GM19351 (cell line): ENCODE measurements at regions not wholly inside any gene's neighbourhood (a gene's known extent, or its start where the extent isn't known, plus 50 kb on each side); places are given as distances from the start of the nearest gene placed in this dataset.
A peak's percentile ranks its signal among the peaks of the same experiment; 100 is the strongest.

Source experiments
- ATAC-seq: cut with Tn5 transposase; IDR thresholded peaks from one replicate; pipeline ENCODE4 v1.9.1; 2021; ENCODE audit warnings: mild to moderate bottlenecking, moderate library complexity; ENCODE audit not compliant: unreplicated experiment

DNA sequence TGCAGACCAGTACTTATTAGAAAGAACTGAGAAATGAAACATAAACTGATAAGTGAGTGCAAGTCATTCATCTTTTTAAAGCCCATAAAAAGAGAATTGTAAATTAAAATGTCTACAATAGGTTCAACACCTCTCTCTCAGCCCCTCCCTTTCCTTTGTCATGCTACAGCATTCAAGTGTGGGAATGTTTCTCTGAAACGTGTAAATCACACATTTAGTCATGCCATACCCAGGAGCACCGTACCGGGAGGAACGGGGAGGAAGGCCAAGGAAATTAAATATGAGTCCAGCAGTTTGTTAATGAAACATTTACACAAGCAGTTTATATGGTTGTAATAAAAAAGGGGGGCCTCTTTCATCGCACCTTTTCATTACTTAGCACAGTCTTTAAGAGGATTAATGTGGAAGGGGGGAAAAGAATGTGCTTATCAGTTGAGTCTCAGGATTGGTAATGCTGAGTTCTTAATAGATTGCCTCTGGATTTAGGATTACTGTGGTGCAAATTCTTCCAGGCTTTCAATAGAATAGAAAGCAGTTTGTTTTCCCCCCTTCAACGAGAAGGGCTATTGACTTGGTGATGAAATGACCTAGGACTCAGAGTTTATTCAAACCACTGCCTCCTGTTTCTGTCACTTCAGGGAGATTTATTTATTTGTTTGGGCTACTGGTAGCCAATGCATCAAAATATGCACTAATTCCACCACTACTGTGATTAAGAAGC lies 176.0 kb upstream of the ZNF608 start:
- ATAC-seq, result no peak

DNA sequence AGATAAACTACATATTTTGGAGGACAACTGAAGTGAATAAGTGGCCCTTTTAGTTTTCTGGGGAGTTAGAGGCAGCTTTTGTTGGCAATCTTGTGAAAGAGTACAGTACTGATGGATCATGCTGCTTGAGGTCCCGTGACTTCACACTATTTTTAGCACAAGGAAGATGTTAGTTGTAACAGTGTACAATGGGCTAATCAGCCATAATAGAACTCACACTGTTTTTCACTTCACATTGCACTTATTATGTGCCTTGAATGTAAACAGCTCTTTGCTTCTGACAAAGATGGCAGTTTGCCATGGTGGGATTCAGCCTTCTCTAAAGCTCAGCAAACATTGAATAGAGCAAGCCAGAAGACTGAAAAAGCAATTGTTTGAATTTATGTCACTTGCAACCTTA lies 176.7 kb upstream of the ZNF608 start:
- ATAC-seq, result no peak

DNA sequence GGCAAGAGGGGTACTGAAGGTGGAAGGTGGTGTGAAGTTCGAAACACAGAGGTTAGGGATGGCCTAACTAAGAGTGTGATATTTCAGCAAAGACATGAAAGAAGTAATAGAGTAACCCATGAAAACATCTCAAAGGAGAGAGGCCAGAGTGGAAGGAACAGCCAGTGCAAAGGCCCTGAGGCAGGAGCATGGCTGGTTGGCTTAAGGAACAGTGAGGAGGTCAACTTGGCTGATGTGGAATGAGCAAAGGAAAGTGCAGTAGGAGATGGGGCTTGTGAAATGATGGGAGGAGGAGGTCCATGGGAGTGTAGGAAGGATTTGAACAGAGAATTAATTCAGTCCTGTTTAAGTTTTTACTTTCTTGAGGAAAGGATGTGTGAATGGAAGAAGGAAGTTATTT lies 178.3 kb upstream of the ZNF608 start:
- ATAC-seq, result no peak

GRCh38 chr5:124927735-124928134 lies 181.3 kb upstream of the ZNF608 start:
- ATAC-seq, result no peak

DNA sequence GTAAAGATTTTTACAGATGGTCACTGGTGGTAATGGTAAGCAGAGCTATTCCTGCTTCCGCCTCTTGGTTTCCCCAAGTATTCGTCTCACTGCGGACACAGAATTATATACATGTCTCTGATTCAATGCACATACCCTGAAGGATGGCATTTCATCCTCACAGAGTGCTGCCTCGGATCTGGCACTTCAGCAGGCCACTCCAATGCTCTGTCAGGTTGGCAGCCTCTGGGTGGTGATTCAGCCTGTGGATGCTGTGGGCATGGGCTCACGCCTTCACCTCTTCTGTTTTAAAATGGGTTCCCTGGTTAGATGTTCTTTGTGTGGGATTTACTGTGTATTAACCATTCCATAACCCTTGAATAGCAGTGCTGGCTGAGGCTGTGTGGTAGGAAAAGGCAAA lies 182.6 kb upstream of the ZNF608 start:
- ATAC-seq, result no peak

GRCh38 chr5:124932791-124933600 lies 186.6 kb upstream of the ZNF608 start:
- no peak for ATAC-seq

DNA sequence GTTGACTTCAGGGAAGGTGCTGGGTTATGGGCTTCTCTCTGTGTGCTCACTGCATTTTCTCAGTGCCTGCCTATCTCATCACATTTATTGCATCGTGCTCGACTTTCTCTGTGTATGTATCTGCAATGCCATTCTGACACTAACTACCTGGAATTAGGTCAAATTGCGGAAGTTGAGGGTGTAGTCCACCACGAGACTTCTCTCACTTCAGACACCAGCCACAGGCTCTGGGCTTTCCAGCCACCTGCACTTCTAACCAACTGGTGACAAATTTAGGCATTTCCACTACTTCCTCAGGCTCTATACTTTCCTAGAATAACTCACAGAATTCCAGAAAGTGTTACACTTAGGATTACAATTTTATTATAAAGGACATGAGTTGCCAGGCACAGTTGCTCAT lies 188.6 kb upstream of the ZNF608 start:
- peak; percentile 78 for ATAC-seq

GRCh38 chr5:124936626-124936933 lies 190.1 kb upstream of the ZNF608 start:
- ATAC-seq, result peak; percentile 60

- ATAC-seq, result no peak
These were observed 194.9 kb upstream of the ZNF608 start for GRCh38 chr5:124941051-124942049.

DNA sequence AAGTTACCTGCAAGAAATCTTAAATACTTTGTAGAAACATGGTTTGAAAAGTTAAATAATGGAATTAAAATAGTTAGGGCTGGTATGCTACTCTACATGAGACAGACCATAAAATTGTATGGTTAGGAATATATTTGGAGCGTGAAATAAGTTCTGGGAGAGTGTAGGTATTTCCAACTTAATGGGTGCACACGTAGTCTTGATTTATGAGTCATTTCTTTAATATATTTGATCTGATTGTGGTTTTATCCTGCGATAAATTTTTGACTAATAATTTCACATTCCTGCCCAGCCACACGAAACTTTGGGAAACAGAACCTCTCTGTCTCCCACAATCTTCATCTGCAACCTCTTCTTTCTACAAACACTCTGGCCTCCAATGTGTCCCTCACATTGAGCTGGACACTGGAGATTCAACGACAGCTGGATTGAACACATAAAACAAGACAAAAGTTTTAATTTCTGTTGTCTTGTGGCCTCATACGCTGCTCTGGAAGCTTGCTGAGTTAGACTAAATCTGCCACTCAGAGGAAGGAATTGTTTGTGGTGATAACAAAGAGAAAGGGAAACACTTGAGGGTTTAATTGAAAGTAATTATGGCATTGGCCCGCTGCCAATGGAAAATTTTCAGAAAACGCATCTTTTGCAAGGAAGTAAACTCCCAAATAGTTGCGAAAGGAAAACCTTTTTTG lies 201.8 kb upstream of the ZNF608 start:
- ATAC-seq, result no peak

DNA sequence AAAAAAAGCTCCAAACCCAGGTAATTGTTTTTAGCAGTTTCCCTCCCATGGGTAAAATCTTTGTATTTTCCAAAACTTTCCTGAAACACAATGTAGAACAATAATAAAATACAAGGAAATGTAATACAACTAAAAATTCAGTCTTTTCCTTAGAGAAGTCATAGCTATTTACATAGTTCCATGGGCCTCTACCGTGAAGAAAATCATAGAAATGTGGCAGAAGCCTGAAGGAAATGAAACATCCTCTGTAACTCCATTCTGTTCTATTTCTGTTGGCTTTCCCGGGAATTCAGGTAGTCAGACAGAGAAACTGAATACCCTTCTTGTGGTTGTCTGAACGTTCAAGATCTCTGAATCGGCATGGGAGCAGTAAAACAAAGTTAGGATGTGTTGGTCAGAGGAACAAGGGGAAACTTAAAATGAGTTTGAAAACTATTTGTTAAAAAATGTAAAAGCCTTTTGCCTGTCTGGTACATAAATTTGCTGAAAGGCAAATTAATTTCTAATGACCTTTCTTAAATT lies 202.4 kb upstream of the ZNF608 start:
- ATAC-seq, result no peak

DNA sequence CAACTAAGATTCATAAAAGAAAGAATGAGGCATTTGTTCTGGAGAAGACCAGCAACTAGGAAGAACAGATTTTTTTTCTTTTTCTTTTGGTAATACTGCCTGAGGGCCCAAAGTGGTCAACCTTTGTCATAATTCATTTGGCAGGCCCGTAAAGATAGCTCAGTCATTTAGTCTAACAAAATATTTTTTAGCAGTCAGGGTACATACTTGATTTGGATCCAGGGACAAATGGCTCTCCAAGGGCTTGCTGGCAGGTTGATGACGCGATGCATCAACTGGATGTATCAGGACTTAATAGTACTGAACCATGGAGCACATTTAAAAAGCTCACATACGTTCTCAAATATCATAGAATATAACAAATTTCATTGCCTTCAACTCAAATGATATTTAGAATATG lies 203.4 kb upstream of the ZNF608 start:
- ATAC-seq, result no peak

GRCh38 chr5:124951105-124951504 lies 204.7 kb upstream of the ZNF608 start:
- no peak for ATAC-seq

- ATAC-seq, result peak; percentile 62
These were observed 205.2 kb upstream of the ZNF608 start for GRCh38 chr5:124951661-124952060.

DNA sequence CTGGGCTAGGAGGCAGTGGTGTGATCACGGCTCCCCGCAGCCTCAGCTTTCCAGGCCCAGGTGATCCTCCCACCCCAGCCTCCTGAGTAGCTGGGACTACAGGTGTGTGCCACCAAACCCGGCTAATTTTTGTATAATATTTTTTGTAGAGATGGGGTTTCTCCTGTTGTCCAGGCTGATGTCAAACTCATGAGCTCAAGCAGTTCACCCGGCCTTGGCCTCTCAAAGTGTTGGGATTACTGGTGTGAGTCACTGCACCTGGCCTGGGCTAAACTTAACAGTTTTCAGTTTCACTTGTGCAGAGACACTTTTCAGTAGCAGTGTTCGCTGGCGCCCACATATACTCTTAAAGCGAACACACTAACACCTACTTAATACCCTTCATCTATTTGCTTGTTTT lies 205.6 kb upstream of the ZNF608 start:
- peak; percentile 87 for ATAC-seq

DNA sequence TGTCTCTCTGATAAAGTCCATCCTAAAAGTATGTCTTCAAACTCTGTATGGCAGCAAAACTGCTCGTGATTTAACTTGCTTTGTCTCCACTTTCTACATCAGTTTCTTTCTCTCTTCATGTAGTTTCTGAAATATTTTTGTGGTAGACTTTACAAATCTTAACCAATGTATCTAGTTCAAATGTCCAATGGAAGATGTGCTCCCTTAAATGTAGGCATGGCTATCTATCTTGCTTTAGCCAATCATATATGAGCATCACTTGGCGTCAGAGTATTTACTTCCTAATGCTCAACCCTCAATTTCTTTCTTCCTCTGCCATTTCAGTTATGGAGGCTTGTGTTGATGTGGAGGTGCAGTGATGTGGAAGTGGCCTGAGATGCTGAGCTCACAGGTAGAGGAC lies 206.1 kb upstream of the ZNF608 start:
- ATAC-seq, result peak; percentile 68

- ATAC-seq, result no peak
These were observed 208.3 kb upstream of the ZNF608 start for GRCh38 chr5:124954784-124955183.

DNA sequence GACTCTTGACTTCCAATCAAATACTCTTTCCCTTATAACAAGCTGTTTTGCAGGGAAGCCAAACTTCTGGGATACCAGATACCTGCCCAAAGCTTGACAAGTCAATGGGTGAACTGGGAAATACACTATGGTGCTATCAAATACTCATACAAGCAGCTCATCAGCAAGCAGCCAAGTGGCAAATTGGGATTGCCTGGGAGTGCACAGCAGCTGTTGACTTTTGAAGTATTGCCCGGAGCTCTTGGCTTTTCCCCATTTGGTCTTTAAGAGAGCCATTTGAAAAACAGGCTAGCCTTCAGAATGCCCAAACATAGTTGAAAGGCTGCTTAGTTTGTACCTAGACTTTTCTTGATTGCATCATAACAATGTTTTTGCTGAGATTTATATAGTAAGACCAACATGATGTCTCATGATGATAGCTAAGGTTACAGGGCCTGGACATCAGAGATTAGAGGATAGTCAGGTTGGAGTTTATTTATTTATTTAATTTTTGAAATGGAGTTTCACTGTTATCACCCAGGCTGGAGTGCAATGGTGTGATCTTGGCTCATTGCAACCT lies 210.1 kb upstream of the ZNF608 start:
- ATAC-seq, result no peak

GRCh38 chr5:124957063-124957462 lies 210.6 kb upstream of the ZNF608 start:
- no peak for ATAC-seq

GRCh38 chr5:124960266-124960665 lies 213.8 kb upstream of the ZNF608 start:
- no peak for ATAC-seq
